ENCODE measurements at regions not wholly inside any gene's neighbourhood (a gene's known extent, or its start where the extent isn't known, plus 50 kb on each side); places are given as distances from the start of the nearest gene placed in this dataset.

GRCh38 chr3:110542552-110543150 is 529.0 kb upstream of the NECTIN3 start:
- TF ChIP-seq CTCF (IDR thresholded peaks at IDR 0.05) (no peak), TCF7 (CRISPR knock-in tag; IDR thresholded peaks at IDR 0.05; ENCODE audit: low read depth) (no peak), NFE2L1 (CRISPR knock-in tag; IDR thresholded peaks at IDR 0.05) (no peak), MAX (CRISPR knock-in tag; IDR thresholded peaks at IDR 0.05) (no peak), ZBTB21 (CRISPR knock-in tag; IDR thresholded peaks at IDR 0.05; ENCODE audit: borderline replicate concordance) (no peak), SMAD4 (CRISPR knock-in tag; IDR thresholded peaks at IDR 0.05) (no peak), ZNF425 (CRISPR knock-in tag; conservative IDR thresholded peaks at IDR 0.05) (no peak), ELF4 (CRISPR knock-in tag; IDR thresholded peaks at IDR 0.05; ENCODE audit: low read depth) (no peak), MLX (CRISPR knock-in tag; IDR thresholded peaks at IDR 0.05) (no peak), E2F1 (CRISPR knock-in tag; IDR thresholded peaks at IDR 0.05) (no peak), CREB1 (CRISPR knock-in tag; IDR thresholded peaks at IDR 0.05) (no peak), AFF4 (CRISPR knock-in tag; IDR thresholded peaks at IDR 0.05; ENCODE audit: borderline replicate concordance) (no peak), ATF6 (CRISPR knock-in tag; IDR thresholded peaks at IDR 0.05) (no peak), ZNF263 (CRISPR knock-in tag; IDR thresholded peaks at IDR 0.05; ENCODE audit: low read depth) (no peak)

Data from WTC11 (cell line).